Astrocyte (in vitro differentiated cells and primary cell): ENCODE measurements at regions not wholly inside any gene's neighbourhood (a gene's known extent, or its start where the extent isn't known, plus 50 kb on each side); places are given as distances from the start of the nearest gene placed in this dataset.

Experiments
- DNase-seq: peaks from one replicate; pipeline ENCODE4 v3.0.0-alpha.2; 2010; ENCODE audit warnings: low read depth
- FAIRE-seq: peaks from 2 replicates; lab custom pipeline; 2011; peaks lifted over from hg19 to GRCh38; lab: Jason Lieb, UNC
- H2AFZ ChIP-seq: 2 replicates; pipeline ENCODE4 v1.6.0; 2012; ENCODE audit warnings: low read depth, low read length, inconsistent platforms
- H3K27ac ChIP-seq: 2 replicates; pipeline ENCODE4 v1.5.1; 2011; ENCODE audit warnings: low read depth, low read length, inconsistent platforms
- H3K27me3 ChIP-seq: 2 replicates; pipeline ENCODE4 v1.6.0; 2011; ENCODE audit warnings: low read length, inconsistent platforms; ENCODE audit not compliant: insufficient read depth
- H3K36me3 ChIP-seq: 2 replicates; pipeline ENCODE4 v1.5.1; 2011; ENCODE audit warnings: low read length, inconsistent platforms; ENCODE audit not compliant: insufficient read depth
- H3K4me1 ChIP-seq: 2 replicates; pipeline ENCODE4 v1.5.1; 2011; ENCODE audit warnings: low read length, inconsistent platforms; ENCODE audit not compliant: insufficient read depth
- H3K4me2 ChIP-seq: 2 replicates; pipeline ENCODE4 v1.6.0; 2012; ENCODE audit warnings: low read length, inconsistent platforms
- H3K4me3 ChIP-seq: 2 replicates; pipeline ENCODE4 v1.5.1; 2011; ENCODE audit warnings: low read depth, mild to moderate bottlenecking, low read length, inconsistent platforms; ENCODE audit not compliant: insufficient read depth
- H3K79me2 ChIP-seq: 2 replicates; pipeline ENCODE4 v1.6.0; 2012; ENCODE audit warnings: mild to moderate bottlenecking, low read length, inconsistent platforms; ENCODE audit not compliant: insufficient read depth
- H3K9ac ChIP-seq: 2 replicates; pipeline ENCODE4 v1.6.0; 2012; ENCODE audit warnings: mild to moderate bottlenecking, low read length, inconsistent platforms
- H3K9me3 ChIP-seq: 2 replicates; pipeline ENCODE4 v1.5.1; 2012; ENCODE audit warnings: low read depth, mild to moderate bottlenecking, low read length, inconsistent platforms; ENCODE audit not compliant: insufficient read depth
- H4K20me1 ChIP-seq: 2 replicates; pipeline ENCODE4 v1.6.0; 2012; ENCODE audit warnings: low read length, inconsistent platforms; ENCODE audit not compliant: insufficient read depth
- H3K27ac Mint-ChIP-seq: one replicate; pipeline ENCODE4 v1.8.0; 2021; ENCODE audit warnings: mild to moderate bottlenecking, mixed read lengths; ENCODE audit not compliant: unreplicated experiment
- H3K27me3 Mint-ChIP-seq: one replicate; pipeline ENCODE4 v1.8.0; 2021; ENCODE audit warnings: low read depth, mixed read lengths; ENCODE audit not compliant: unreplicated experiment
- H3K36me3 Mint-ChIP-seq: one replicate; pipeline ENCODE4 v1.8.0; 2021; ENCODE audit warnings: low read depth, mixed read lengths; ENCODE audit not compliant: unreplicated experiment
- H3K4me1 Mint-ChIP-seq: one replicate; pipeline ENCODE4 v1.8.0; 2021; ENCODE audit warnings: low read depth, mixed read lengths; ENCODE audit not compliant: unreplicated experiment
- H3K4me3 Mint-ChIP-seq: one replicate; pipeline ENCODE4 v1.8.0; 2021; ENCODE audit warnings: mild to moderate bottlenecking, moderate library complexity, mixed read lengths; ENCODE audit not compliant: unreplicated experiment
- H3K9me3 Mint-ChIP-seq: one replicate; pipeline ENCODE4 v1.8.0; 2021; ENCODE audit warnings: mild to moderate bottlenecking, mixed read lengths; ENCODE audit not compliant: unreplicated experiment
- EZH2 ChIP-seq: IDR thresholded peaks from 2 replicates; pipeline ENCODE4 v1.6.1; 2012; ENCODE audit warnings: mild to moderate bottlenecking, low read length, inconsistent platforms; ENCODE audit not compliant: insufficient read depth
- TF ChIP-seq, protein P1 (sequence below): IDR thresholded peaks from 2 replicates; pipeline ENCODE4 v1.5.1; 2011; ENCODE audit warnings: low read depth, mild to moderate bottlenecking, inconsistent platforms, low read length, moderate library complexity; ENCODE audit not compliant: insufficient read depth

- H3K27ac ChIP-seq = no peak overlapping the region
- no peaks in the 10 kb centered on the region for H3K4me1 ChIP-seq
- no peaks in the 10 kb centered on the region for H4K20me1 ChIP-seq
- H2AFZ ChIP-seq = no peak overlapping the region
- H3K36me3 Mint-ChIP-seq = no peaks in the 10 kb centered on the region
- FAIRE-seq (no peak), DNase-seq (peak; percentile 8)
- H3K9ac ChIP-seq = no peak overlapping the region
- no peak overlapping the region for H3K4me3 ChIP-seq
- no peaks in the 10 kb centered on the region for H3K9me3 ChIP-seq
- H3K4me1 Mint-ChIP-seq = peaks cover 31% of the 10 kb centered on the region
- no peak overlapping the region for H3K27ac Mint-ChIP-seq
- H3K4me3 Mint-ChIP-seq = no peak overlapping the region
- H3K27me3 ChIP-seq = no peaks in the 10 kb centered on the region
- H3K4me2 ChIP-seq = no peak overlapping the region
- no peaks in the 10 kb centered on the region for H3K79me2 ChIP-seq
- H3K9me3 Mint-ChIP-seq = no peaks in the 10 kb centered on the region
- H3K36me3 ChIP-seq = no peaks in the 10 kb centered on the region
- no peaks in the 10 kb centered on the region for H3K27me3 Mint-ChIP-seq
- TF ChIP-seq, protein P1, sequence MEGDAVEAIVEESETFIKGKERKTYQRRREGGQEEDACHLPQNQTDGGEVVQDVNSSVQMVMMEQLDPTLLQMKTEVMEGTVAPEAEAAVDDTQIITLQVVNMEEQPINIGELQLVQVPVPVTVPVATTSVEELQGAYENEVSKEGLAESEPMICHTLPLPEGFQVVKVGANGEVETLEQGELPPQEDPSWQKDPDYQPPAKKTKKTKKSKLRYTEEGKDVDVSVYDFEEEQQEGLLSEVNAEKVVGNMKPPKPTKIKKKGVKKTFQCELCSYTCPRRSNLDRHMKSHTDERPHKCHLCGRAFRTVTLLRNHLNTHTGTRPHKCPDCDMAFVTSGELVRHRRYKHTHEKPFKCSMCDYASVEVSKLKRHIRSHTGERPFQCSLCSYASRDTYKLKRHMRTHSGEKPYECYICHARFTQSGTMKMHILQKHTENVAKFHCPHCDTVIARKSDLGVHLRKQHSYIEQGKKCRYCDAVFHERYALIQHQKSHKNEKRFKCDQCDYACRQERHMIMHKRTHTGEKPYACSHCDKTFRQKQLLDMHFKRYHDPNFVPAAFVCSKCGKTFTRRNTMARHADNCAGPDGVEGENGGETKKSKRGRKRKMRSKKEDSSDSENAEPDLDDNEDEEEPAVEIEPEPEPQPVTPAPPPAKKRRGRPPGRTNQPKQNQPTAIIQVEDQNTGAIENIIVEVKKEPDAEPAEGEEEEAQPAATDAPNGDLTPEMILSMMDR = no peak
- no peak for TF ChIP-seq EZH2
These were observed 114.5 kb upstream of the MTNR1B start for GRCh38 chr11:92854952-92855351.

GRCh38 chr11:92855607-92856405 is 113.6 kb upstream of the MTNR1B start:
- TF ChIP-seq, protein P1 = no peak
- no peak for TF ChIP-seq EZH2
- Histone ChIP-seq H3K9me3 (no peaks in the 10 kb centered on the region), H3K4me3 (no peak overlapping the region), H3K36me3 (no peaks in the 10 kb centered on the region), H3K4me2 (no peak overlapping the region), H4K20me1 (no peaks in the 10 kb centered on the region), H3K27ac (no peak overlapping the region), H3K79me2 (no peaks in the 10 kb centered on the region), H3K27me3 (no peaks in the 10 kb centered on the region), H2AFZ (no peak overlapping the region), H3K4me1 (no peaks in the 10 kb centered on the region), H3K9ac (no peak overlapping the region)
- Mint-ChIP-seq H3K4me3 (no peak overlapping the region), H3K36me3 (peaks cover 5% of the 10 kb centered on the region), H3K27me3 (no peaks in the 10 kb centered on the region), H3K9me3 (no peaks in the 10 kb centered on the region), H3K4me1 (peaks cover 31% of the 10 kb centered on the region), H3K27ac (no peak overlapping the region)
- DNase-seq = no peak
- no peak for FAIRE-seq

GRCh38 chr11:92857407-92857806 is 112.0 kb upstream of the MTNR1B start:
- Histone ChIP-seq H3K36me3 (no peaks in the 10 kb centered on the region), H3K4me2 (no peak overlapping the region), H3K27me3 (no peaks in the 10 kb centered on the region), H3K4me3 (no peak overlapping the region), H3K9me3 (no peaks in the 10 kb centered on the region), H2AFZ (no peak overlapping the region), H3K9ac (no peak overlapping the region), H4K20me1 (no peaks in the 10 kb centered on the region), H3K4me1 (no peaks in the 10 kb centered on the region), H3K27ac (no peak overlapping the region), H3K79me2 (no peaks in the 10 kb centered on the region)
- H3K9me3 Mint-ChIP-seq = no peaks in the 10 kb centered on the region
- H3K36me3 Mint-ChIP-seq = peaks cover 5% of the 10 kb centered on the region
- TF ChIP-seq, protein P1 = no peak
- no peak for TF ChIP-seq EZH2
- H3K4me3 Mint-ChIP-seq = no peak overlapping the region
- no peaks in the 10 kb centered on the region for H3K27me3 Mint-ChIP-seq
- FAIRE-seq (no peak), DNase-seq (no peak)
- peaks cover 28% of the 10 kb centered on the region for H3K4me1 Mint-ChIP-seq
- H3K27ac Mint-ChIP-seq = no peak overlapping the region
